ENCODE measurements at regions not wholly inside any gene's neighbourhood (a gene's known extent, or its start where the extent isn't known, plus 50 kb on each side); places are given as distances from the start of the nearest gene placed in this dataset.

DNA sequence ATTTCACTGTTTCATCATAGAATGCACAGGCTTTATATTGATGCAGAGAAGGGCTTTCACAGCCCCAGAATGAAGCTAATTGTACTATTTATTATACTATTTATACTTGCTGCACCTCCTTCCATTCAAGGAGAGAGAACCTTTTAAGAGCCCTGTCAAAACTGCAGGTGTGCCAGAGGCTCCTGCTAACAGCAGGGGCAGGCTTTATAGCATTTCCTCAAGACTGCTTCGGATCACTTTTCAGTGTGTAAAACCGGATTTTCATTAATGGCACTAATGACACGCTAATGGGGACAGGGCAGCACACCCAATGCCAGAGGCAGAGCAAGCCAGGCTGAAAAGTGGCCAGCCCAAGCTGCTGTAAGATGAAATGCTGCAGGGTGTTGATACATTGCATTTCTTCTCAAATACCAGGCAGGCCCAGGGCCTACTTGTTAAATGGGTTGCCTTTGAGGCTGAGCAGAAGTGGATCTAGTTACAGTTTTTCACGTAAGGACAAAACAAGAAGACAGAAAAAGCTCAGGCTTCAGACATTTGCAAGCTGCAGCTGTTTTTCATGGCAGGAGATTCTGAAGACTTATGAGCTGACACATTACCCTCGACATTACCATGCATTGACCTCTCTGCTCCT lies 487.7 kb upstream of the BTBD3 start:
- TF ChIP-seq, protein P1, sequence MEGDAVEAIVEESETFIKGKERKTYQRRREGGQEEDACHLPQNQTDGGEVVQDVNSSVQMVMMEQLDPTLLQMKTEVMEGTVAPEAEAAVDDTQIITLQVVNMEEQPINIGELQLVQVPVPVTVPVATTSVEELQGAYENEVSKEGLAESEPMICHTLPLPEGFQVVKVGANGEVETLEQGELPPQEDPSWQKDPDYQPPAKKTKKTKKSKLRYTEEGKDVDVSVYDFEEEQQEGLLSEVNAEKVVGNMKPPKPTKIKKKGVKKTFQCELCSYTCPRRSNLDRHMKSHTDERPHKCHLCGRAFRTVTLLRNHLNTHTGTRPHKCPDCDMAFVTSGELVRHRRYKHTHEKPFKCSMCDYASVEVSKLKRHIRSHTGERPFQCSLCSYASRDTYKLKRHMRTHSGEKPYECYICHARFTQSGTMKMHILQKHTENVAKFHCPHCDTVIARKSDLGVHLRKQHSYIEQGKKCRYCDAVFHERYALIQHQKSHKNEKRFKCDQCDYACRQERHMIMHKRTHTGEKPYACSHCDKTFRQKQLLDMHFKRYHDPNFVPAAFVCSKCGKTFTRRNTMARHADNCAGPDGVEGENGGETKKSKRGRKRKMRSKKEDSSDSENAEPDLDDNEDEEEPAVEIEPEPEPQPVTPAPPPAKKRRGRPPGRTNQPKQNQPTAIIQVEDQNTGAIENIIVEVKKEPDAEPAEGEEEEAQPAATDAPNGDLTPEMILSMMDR (IDR thresholded peaks at IDR 0.05; ENCODE audit: low read depth, low read length) = no peak
- TF ChIP-seq EZH2phosphoT487 (IDR thresholded peaks at IDR 0.05; ENCODE audit: low read depth) = no peak

All from OCI-LY3 (cell line).